ENCODE measurements at regions not wholly inside any gene's neighbourhood (a gene's known extent, or its start where the extent isn't known, plus 50 kb on each side); places are given as distances from the start of the nearest gene placed in this dataset.

GRCh38 chr16:55145771-55146603 is 178.0 kb upstream of the IRX6 start:
- no peak overlapping the region for H3K4me3 ChIP-seq
- H3K79me2 ChIP-seq (ENCODE audit: control insufficient read depth, insufficient read depth, low read length) = no peaks in the 10 kb centered on the region
- no peak for ATAC-seq
- H3K9me1 ChIP-seq (ENCODE audit: control insufficient read depth, insufficient read depth, low read length) = no peaks in the 10 kb centered on the region
- no peaks in the 10 kb centered on the region for H3K9me3 ChIP-seq (replicated peaks; ENCODE audit: control insufficient read depth, insufficient read depth, low read depth, low read length)
- FAIRE-seq = no peak
- no peak overlapping the region for H3K27ac ChIP-seq (ENCODE audit: extremely low read depth, low read depth, low read length)
- in situ Hi-C loops (cut with MboI) (no loop called here), intact Hi-C loops (cut with micrococcal nuclease) (no loop called here)
- no peak overlapping the region for H3K9ac ChIP-seq (ENCODE audit: insufficient read depth in 1 of 2, low read depth in 2 of 2, low read length in 2 of 2)
- H3K4me2 ChIP-seq (ENCODE audit: insufficient read depth, low read length) = no peak overlapping the region
- no peaks in the 10 kb centered on the region for H3K36me3 ChIP-seq (ENCODE audit: control insufficient read depth, insufficient read depth, low read length)
- no peaks in the 10 kb centered on the region for H4K20me1 ChIP-seq (replicated peaks; ENCODE audit: control insufficient read depth, insufficient read depth, low read length)
- ChIA-PET POLR2A (no interaction called here), CTCF (ENCODE audit: low intra/inter-chr PET ratio) (no interaction called here)
- no TSS peak for BruUV-seq (replicated peaks)
- H3K4me1 ChIP-seq (replicated peaks in 1 of 2; ENCODE audit: control insufficient read depth in 2 of 2, insufficient read depth in 2 of 2, low read length in 2 of 2) = no peaks in the 10 kb centered on the region
- H2AFZ ChIP-seq (ENCODE audit: low read depth, low read length) = no peak overlapping the region
- 3% methylated on average over 2 of the region's 2 CpGs for WGBS (ENCODE audit: insufficient coverage, low coverage, missing lambda C conversion rate)
- no peaks in the 10 kb centered on the region; a peak in 1 of 5 replicates for H3K27me3 ChIP-seq (ENCODE audit: control insufficient read depth in 2 of 2, insufficient read depth in 2 of 2, low read length in 2 of 2)
- DNase-seq (ENCODE audit: extremely low read depth in 1 of 4, low spot score in 3 of 4) = no peak
- TF ChIP-seq, protein P1, sequence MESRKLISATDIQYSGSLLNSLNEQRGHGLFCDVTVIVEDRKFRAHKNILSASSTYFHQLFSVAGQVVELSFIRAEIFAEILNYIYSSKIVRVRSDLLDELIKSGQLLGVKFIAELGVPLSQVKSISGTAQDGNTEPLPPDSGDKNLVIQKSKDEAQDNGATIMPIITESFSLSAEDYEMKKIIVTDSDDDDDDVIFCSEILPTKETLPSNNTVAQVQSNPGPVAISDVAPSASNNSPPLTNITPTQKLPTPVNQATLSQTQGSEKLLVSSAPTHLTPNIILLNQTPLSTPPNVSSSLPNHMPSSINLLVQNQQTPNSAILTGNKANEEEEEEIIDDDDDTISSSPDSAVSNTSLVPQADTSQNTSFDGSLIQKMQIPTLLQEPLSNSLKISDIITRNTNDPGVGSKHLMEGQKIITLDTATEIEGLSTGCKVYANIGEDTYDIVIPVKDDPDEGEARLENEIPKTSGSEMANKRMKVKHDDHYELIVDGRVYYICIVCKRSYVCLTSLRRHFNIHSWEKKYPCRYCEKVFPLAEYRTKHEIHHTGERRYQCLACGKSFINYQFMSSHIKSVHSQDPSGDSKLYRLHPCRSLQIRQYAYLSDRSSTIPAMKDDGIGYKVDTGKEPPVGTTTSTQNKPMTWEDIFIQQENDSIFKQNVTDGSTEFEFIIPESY (CRISPR knock-in tag; IDR thresholded peaks at IDR 0.05) = no peak
- no peak for TF ChIP-seq SNRNP70 (optimal IDR thresholded peaks at IDR 0.05; ENCODE audit: low read depth, low read length)
- TF ChIP-seq, protein P2, sequence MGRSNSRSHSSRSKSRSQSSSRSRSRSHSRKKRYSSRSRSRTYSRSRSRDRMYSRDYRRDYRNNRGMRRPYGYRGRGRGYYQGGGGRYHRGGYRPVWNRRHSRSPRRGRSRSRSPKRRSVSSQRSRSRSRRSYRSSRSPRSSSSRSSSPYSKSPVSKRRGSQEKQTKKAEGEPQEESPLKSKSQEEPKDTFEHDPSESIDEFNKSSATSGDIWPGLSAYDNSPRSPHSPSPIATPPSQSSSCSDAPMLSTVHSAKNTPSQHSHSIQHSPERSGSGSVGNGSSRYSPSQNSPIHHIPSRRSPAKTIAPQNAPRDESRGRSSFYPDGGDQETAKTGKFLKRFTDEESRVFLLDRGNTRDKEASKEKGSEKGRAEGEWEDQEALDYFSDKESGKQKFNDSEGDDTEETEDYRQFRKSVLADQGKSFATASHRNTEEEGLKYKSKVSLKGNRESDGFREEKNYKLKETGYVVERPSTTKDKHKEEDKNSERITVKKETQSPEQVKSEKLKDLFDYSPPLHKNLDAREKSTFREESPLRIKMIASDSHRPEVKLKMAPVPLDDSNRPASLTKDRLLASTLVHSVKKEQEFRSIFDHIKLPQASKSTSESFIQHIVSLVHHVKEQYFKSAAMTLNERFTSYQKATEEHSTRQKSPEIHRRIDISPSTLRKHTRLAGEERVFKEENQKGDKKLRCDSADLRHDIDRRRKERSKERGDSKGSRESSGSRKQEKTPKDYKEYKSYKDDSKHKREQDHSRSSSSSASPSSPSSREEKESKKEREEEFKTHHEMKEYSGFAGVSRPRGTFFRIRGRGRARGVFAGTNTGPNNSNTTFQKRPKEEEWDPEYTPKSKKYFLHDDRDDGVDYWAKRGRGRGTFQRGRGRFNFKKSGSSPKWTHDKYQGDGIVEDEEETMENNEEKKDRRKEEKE (IDR thresholded peaks at IDR 0.05; ENCODE audit: borderline replicate concordance in 1 of 2, control insufficient read depth in 1 of 2, low read depth in 2 of 2, low read length in 1 of 2) = no peak
- no peak for TF ChIP-seq SMC3 (conservative IDR thresholded peaks at IDR 0.05; ENCODE audit: insufficient read depth, low read depth, low read length)
- TF ChIP-seq KDM5B (IDR thresholded peaks at IDR 0.05; ENCODE audit: insufficient replicate concordance, low read depth, low read length) = no peak
- TF ChIP-seq HES1 (IDR thresholded peaks at IDR 0.05; ENCODE audit: low read depth) = no peak
- TF ChIP-seq ZNF280A (IDR thresholded peaks at IDR 0.05; ENCODE audit: low read depth, partially characterized antibody) = no peak
- TF ChIP-seq EHMT2 (IDR thresholded peaks at IDR 0.05) = no peak
- no peak for TF ChIP-seq EGR1 (conservative IDR thresholded peaks at IDR 0.05)
- TF ChIP-seq NFATC3 (IDR thresholded peaks at IDR 0.05) = no peak
- TF ChIP-seq ZNF780A (CRISPR knock-in tag; IDR thresholded peaks at IDR 0.05) = no peak
- TF ChIP-seq ZNF561 (CRISPR knock-in tag; conservative IDR thresholded peaks at IDR 0.05) = no peak

Data from K562 (cell line).